WTC11 (cell line): ENCODE measurements at regions not wholly inside any gene's neighbourhood (a gene's known extent, or its start where the extent isn't known, plus 50 kb on each side); places are given as distances from the start of the nearest gene placed in this dataset.

Experiments used
- ATAC-seq: fragments of 200-7000 bp; cut with Tn5 transposase; 2 replicates; pipeline ENCODE4 v1.10.0; 2021; ENCODE audit warnings: mild to moderate bottlenecking, moderate library complexity
- CTCF ChIA-PET: fragments of 300-600 bp; sonication (Branson Sonifier 250); formaldehyde crosslinking; loops from one replicate; lab custom pipeline; 2021; ENCODE audit warnings: antibody characterized with exemption; lab: Charles Lee
- POLR2A ChIA-PET: fragments of 350-600 bp; sonication (Branson Sonifier 250); formaldehyde crosslinking; loops from one replicate; lab custom pipeline; 2021; ENCODE audit warnings: antibody characterized with exemption; lab: Charles Lee
- DNase-seq: peaks from one replicate; pipeline ENCODE4 v3.0.0; 2021; ENCODE audit warnings: low spot score
- H3K27ac Mint-ChIP-seq: 2 replicates; pipeline ENCODE4 v1.8.0; 2021; ENCODE audit warnings: mixed read lengths
- H3K27me3 Mint-ChIP-seq: 2 replicates; pipeline ENCODE4 v1.8.0; 2021; ENCODE audit warnings: low read depth, mild to moderate bottlenecking, moderate library complexity, mixed read lengths
- H3K36me3 Mint-ChIP-seq: 2 replicates; pipeline ENCODE4 v1.8.0; 2021; ENCODE audit warnings: mixed read lengths
- H3K4me1 Mint-ChIP-seq: 2 replicates; pipeline ENCODE4 v1.8.0; 2022; ENCODE audit warnings: mixed read lengths
- H3K4me3 Mint-ChIP-seq: 2 replicates; pipeline ENCODE4 v1.8.0; 2021; ENCODE audit warnings: mild to moderate bottlenecking, moderate library complexity, mixed read lengths
- H3K9me3 Mint-ChIP-seq: 2 replicates; pipeline ENCODE4 v1.8.0; 2021; ENCODE audit warnings: mixed read lengths
- ATF1 ChIP-seq: sonication (generic); formaldehyde crosslinking; IDR thresholded peaks from 2 replicates; pipeline ENCODE4 v1.8.1; 2023; ENCODE audit warnings: mild to moderate bottlenecking, moderate library complexity, missing genetic modification reagents
- CBFB ChIP-seq: sonication (generic); formaldehyde crosslinking; IDR thresholded peaks from 2 replicates; pipeline ENCODE4 v1.8.1; 2022; ENCODE audit warnings: mild to moderate bottlenecking, low read depth, missing genetic modification reagents
- ELF4 ChIP-seq: sonication (generic); formaldehyde crosslinking; IDR thresholded peaks from 2 replicates; pipeline ENCODE4 v1.8.1; 2022; ENCODE audit warnings: low read depth, mild to moderate bottlenecking, moderate library complexity, missing genetic modification reagents
- EMX1 ChIP-seq: fragments of 250-450 bp; sonication (Bioruptor Pico); IDR thresholded peaks from 2 replicates; pipeline ENCODE4 v1.8.0; 2021; ENCODE audit warnings: mild to moderate bottlenecking
- FOXK1 ChIP-seq: sonication (generic); formaldehyde crosslinking; IDR thresholded peaks from 2 replicates; pipeline ENCODE4 v1.8.0; 2022; ENCODE audit warnings: mild to moderate bottlenecking, moderate library complexity, missing genetic modification reagents
- MYBL2 ChIP-seq: sonication (generic); formaldehyde crosslinking; IDR thresholded peaks from 2 replicates; pipeline ENCODE4 v1.8.1; 2023; ENCODE audit warnings: mild to moderate bottlenecking, moderate library complexity, missing genetic modification reagents
- NR1H2 ChIP-seq: sonication (generic); formaldehyde crosslinking; IDR thresholded peaks from 2 replicates; pipeline ENCODE4 v1.9.0; 2021; ENCODE audit warnings: mild to moderate bottlenecking, moderate library complexity, missing genetic modification reagents
- OVOL2 ChIP-seq: fragments of 250-450 bp; sonication (Bioruptor Pico); IDR thresholded peaks from 2 replicates; pipeline ENCODE4 v1.9.0; 2021; ENCODE audit warnings: mild to moderate bottlenecking, borderline replicate concordance
- RELA ChIP-seq: sonication (generic); formaldehyde crosslinking; IDR thresholded peaks from 2 replicates; pipeline ENCODE4 v1.8.1; 2022; ENCODE audit warnings: missing genetic modification reagents, mild to moderate bottlenecking, borderline replicate concordance
- TEAD4 ChIP-seq: sonication (generic); formaldehyde crosslinking; IDR thresholded peaks from 2 replicates; pipeline ENCODE4 v1.8.0; 2022; ENCODE audit warnings: mild to moderate bottlenecking, missing genetic modification reagents
- TP53 ChIP-seq: sonication (generic); formaldehyde crosslinking; IDR thresholded peaks from 2 replicates; pipeline ENCODE4 v1.8.1; 2023; ENCODE audit warnings: mild to moderate bottlenecking, missing genetic modification reagents
- ZBTB21 ChIP-seq: sonication (generic); formaldehyde crosslinking; IDR thresholded peaks from 2 replicates; pipeline ENCODE4 v1.8.1; 2023; ENCODE audit warnings: mild to moderate bottlenecking, missing genetic modification reagents, borderline replicate concordance
- ZNF121 ChIP-seq: sonication (generic); formaldehyde crosslinking; IDR thresholded peaks from 2 replicates; pipeline ENCODE4 v1.8.0; 2023; ENCODE audit warnings: missing genetic modification reagents
- ZNF219 ChIP-seq: sonication (generic); formaldehyde crosslinking; IDR thresholded peaks from 2 replicates; pipeline ENCODE4 v1.8.0; 2023; ENCODE audit warnings: missing genetic modification reagents, mild to moderate bottlenecking, borderline replicate concordance
- ZNF396 ChIP-seq: fragments of 250-450 bp; sonication (Bioruptor Pico); IDR thresholded peaks from 2 replicates; pipeline ENCODE4 v1.8.0; 2021; ENCODE audit warnings: mild to moderate bottlenecking, moderate library complexity, borderline replicate concordance
- TF ChIP-seq, protein P1 (sequence below): sonication (generic); formaldehyde crosslinking; IDR thresholded peaks from 2 replicates; pipeline ENCODE4 v1.8.0; 2022; ENCODE audit warnings: mild to moderate bottlenecking, missing genetic modification reagents
- TF ChIP-seq, protein P2 (sequence below): sonication (generic); formaldehyde crosslinking; IDR thresholded peaks from 2 replicates; pipeline ENCODE4 v1.8.0; 2022; ENCODE audit warnings: mild to moderate bottlenecking, missing genetic modification reagents
- TF ChIP-seq, protein P3 (sequence below): sonication (generic); formaldehyde crosslinking; IDR thresholded peaks from 2 replicates; pipeline ENCODE4 v1.8.0; 2023; ENCODE audit warnings: missing genetic modification reagents
- TF ChIP-seq, protein P4 (sequence below): sonication (generic); formaldehyde crosslinking; IDR thresholded peaks from 2 replicates; pipeline ENCODE4 v1.8.1; 2023; ENCODE audit warnings: mild to moderate bottlenecking, missing genetic modification reagents, moderate library complexity
- TF ChIP-seq, protein P5 (sequence below): sonication (generic); formaldehyde crosslinking; IDR thresholded peaks from 2 replicates; pipeline ENCODE4 v1.8.0; 2023; ENCODE audit warnings: missing genetic modification reagents, mild to moderate bottlenecking, borderline replicate concordance
- TF ChIP-seq, protein P6 (sequence below): sonication (generic); formaldehyde crosslinking; IDR thresholded peaks from 2 replicates; pipeline ENCODE4 v1.8.1; 2023; ENCODE audit warnings: mild to moderate bottlenecking, missing genetic modification reagents
- TF ChIP-seq, protein P7 (sequence below): fragments of 250-450 bp; sonication (Bioruptor Pico); IDR thresholded peaks from 2 replicates; pipeline ENCODE4 v1.9.0; 2021; ENCODE audit warnings: mild to moderate bottlenecking
- TF ChIP-seq, protein P8 (sequence below): sonication (generic); formaldehyde crosslinking; IDR thresholded peaks from 2 replicates; pipeline ENCODE4 v1.8.1; 2022; ENCODE audit warnings: mild to moderate bottlenecking, missing genetic modification reagents, moderate library complexity, borderline replicate concordance

DNA sequence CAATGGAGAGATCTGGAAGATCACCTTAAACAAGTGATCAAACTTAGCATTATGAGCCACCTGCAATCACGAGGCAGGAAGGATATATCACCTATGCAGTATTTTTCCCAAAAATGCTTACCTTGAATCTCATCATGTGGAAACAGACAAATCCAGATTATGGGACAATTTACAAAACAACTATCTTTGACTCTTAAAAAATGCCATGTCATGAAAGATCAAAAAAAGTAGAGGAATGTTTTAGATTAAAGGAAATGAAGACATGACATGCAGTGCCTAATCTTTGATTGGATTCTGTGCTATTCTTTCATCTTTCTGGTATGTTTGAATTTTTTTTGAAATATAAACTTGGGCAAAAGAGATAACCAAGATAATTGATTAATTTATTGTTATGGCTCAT is 95.9 kb downstream of the KPNA2 start:
- ChIA-PET CTCF (no interaction called here), POLR2A (no interaction called here)
- ATAC-seq (no peak), DNase-seq (no peak)
- no peak overlapping the region for H3K4me3 Mint-ChIP-seq
- no peaks in the 10 kb centered on the region for H3K27me3 Mint-ChIP-seq
- TF ChIP-seq, protein P1, sequence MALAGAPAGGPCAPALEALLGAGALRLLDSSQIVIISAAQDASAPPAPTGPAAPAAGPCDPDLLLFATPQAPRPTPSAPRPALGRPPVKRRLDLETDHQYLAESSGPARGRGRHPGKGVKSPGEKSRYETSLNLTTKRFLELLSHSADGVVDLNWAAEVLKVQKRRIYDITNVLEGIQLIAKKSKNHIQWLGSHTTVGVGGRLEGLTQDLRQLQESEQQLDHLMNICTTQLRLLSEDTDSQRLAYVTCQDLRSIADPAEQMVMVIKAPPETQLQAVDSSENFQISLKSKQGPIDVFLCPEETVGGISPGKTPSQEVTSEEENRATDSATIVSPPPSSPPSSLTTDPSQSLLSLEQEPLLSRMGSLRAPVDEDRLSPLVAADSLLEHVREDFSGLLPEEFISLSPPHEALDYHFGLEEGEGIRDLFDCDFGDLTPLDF: no peak
- TF ChIP-seq ZNF219: no peak
- TF ChIP-seq, protein P2, sequence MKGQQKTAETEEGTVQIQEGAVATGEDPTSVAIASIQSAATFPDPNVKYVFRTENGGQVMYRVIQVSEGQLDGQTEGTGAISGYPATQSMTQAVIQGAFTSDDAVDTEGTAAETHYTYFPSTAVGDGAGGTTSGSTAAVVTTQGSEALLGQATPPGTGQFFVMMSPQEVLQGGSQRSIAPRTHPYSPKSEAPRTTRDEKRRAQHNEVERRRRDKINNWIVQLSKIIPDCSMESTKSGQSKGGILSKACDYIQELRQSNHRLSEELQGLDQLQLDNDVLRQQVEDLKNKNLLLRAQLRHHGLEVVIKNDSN (CRISPR knock-in tag): no peak
- no peak for TF ChIP-seq NR1H2
- TF ChIP-seq, protein P3, sequence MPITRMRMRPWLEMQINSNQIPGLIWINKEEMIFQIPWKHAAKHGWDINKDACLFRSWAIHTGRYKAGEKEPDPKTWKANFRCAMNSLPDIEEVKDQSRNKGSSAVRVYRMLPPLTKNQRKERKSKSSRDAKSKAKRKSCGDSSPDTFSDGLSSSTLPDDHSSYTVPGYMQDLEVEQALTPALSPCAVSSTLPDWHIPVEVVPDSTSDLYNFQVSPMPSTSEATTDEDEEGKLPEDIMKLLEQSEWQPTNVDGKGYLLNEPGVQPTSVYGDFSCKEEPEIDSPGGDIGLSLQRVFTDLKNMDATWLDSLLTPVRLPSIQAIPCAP (CRISPR knock-in tag): no peak
- no peak for TF ChIP-seq ZNF396 (CRISPR knock-in tag)
- TF ChIP-seq RELA (CRISPR knock-in tag): no peak
- TF ChIP-seq ZBTB21 (CRISPR knock-in tag): no peak
- no peak for TF ChIP-seq MYBL2 (CRISPR knock-in tag)
- TF ChIP-seq, protein P4, sequence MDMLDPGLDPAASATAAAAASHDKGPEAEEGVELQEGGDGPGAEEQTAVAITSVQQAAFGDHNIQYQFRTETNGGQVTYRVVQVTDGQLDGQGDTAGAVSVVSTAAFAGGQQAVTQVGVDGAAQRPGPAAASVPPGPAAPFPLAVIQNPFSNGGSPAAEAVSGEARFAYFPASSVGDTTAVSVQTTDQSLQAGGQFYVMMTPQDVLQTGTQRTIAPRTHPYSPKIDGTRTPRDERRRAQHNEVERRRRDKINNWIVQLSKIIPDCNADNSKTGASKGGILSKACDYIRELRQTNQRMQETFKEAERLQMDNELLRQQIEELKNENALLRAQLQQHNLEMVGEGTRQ (CRISPR knock-in tag): no peak
- TF ChIP-seq, protein P5, sequence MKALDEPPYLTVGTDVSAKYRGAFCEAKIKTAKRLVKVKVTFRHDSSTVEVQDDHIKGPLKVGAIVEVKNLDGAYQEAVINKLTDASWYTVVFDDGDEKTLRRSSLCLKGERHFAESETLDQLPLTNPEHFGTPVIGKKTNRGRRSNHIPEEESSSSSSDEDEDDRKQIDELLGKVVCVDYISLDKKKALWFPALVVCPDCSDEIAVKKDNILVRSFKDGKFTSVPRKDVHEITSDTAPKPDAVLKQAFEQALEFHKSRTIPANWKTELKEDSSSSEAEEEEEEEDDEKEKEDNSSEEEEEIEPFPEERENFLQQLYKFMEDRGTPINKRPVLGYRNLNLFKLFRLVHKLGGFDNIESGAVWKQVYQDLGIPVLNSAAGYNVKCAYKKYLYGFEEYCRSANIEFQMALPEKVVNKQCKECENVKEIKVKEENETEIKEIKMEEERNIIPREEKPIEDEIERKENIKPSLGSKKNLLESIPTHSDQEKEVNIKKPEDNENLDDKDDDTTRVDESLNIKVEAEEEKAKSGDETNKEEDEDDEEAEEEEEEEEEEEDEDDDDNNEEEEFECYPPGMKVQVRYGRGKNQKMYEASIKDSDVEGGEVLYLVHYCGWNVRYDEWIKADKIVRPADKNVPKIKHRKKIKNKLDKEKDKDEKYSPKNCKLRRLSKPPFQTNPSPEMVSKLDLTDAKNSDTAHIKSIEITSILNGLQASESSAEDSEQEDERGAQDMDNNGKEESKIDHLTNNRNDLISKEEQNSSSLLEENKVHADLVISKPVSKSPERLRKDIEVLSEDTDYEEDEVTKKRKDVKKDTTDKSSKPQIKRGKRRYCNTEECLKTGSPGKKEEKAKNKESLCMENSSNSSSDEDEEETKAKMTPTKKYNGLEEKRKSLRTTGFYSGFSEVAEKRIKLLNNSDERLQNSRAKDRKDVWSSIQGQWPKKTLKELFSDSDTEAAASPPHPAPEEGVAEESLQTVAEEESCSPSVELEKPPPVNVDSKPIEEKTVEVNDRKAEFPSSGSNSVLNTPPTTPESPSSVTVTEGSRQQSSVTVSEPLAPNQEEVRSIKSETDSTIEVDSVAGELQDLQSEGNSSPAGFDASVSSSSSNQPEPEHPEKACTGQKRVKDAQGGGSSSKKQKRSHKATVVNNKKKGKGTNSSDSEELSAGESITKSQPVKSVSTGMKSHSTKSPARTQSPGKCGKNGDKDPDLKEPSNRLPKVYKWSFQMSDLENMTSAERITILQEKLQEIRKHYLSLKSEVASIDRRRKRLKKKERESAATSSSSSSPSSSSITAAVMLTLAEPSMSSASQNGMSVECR (CRISPR knock-in tag): no peak
- no peak for TF ChIP-seq OVOL2 (CRISPR knock-in tag)
- TF ChIP-seq, protein P6, sequence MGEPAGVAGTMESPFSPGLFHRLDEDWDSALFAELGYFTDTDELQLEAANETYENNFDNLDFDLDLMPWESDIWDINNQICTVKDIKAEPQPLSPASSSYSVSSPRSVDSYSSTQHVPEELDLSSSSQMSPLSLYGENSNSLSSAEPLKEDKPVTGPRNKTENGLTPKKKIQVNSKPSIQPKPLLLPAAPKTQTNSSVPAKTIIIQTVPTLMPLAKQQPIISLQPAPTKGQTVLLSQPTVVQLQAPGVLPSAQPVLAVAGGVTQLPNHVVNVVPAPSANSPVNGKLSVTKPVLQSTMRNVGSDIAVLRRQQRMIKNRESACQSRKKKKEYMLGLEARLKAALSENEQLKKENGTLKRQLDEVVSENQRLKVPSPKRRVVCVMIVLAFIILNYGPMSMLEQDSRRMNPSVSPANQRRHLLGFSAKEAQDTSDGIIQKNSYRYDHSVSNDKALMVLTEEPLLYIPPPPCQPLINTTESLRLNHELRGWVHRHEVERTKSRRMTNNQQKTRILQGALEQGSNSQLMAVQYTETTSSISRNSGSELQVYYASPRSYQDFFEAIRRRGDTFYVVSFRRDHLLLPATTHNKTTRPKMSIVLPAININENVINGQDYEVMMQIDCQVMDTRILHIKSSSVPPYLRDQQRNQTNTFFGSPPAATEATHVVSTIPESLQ (CRISPR knock-in tag): no peak
- no peak for TF ChIP-seq FOXK1
- peaks cover 11% of the 10 kb centered on the region for H3K4me1 Mint-ChIP-seq
- H3K36me3 Mint-ChIP-seq: no peaks in the 10 kb centered on the region
- no peaks in the 10 kb centered on the region for H3K9me3 Mint-ChIP-seq
- H3K27ac Mint-ChIP-seq: no peak overlapping the region

DNA sequence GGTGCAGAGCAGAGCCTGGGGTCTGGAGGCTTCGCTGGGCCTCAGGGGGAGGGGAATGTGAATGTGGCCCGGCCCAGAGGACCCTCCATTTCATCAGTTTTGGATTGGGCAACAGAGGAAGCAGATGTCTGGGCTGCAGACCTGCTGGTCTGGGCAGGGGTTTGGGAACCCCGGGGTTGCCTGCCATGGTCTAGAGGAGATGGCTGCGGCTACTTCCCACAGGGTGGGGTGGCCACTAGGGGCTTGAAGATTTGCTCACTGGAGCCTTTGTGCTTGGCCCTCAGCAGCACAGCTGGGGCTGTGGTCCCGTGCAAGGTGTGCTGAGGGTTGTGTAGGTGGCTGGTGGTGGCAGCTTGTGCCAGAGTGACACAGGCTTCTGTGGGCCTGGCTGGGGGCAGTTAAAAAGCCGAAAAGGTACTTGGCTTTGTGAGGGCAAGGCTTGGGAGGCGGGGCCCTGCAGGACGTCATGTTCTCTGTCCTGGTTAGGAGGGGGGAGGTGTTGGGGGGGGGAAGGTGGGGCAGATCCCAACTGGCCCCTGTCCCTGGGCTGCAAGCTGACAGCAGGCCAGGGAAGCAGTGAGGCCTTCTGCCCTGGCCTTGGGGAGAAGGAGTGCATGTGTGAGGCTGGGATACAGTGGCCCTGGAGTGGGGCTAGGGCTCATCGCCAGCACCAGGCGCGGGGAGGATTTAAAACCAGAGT is 98.0 kb downstream of the KPNA2 start:
- peaks cover 11% of the 10 kb centered on the region for H3K4me1 Mint-ChIP-seq
- ChIA-PET POLR2A (no interaction called here), CTCF (no interaction called here)

More for the DNA sequence above, 98.0 kb downstream of the KPNA2 start:
- Mint-ChIP-seq H3K27ac (peak overlapping the region; percentile 65; the same call in 1 of the 2 replicates), H3K9me3 (no peaks in the 10 kb centered on the region), H3K4me3 (no peak overlapping the region), H3K36me3 (no peaks in the 10 kb centered on the region), H3K27me3 (no peaks in the 10 kb centered on the region)
- ATAC-seq (peak; percentile 98), DNase-seq (peak; percentile 41)
- no peak for TF ChIP-seq MYBL2 (CRISPR knock-in tag)
- no peak for TF ChIP-seq ELF4 (CRISPR knock-in tag)
- TF ChIP-seq, protein P7, sequence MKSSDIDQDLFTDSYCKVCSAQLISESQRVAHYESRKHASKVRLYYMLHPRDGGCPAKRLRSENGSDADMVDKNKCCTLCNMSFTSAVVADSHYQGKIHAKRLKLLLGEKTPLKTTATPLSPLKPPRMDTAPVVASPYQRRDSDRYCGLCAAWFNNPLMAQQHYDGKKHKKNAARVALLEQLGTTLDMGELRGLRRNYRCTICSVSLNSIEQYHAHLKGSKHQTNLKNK: no peak
- TF ChIP-seq, protein P8, sequence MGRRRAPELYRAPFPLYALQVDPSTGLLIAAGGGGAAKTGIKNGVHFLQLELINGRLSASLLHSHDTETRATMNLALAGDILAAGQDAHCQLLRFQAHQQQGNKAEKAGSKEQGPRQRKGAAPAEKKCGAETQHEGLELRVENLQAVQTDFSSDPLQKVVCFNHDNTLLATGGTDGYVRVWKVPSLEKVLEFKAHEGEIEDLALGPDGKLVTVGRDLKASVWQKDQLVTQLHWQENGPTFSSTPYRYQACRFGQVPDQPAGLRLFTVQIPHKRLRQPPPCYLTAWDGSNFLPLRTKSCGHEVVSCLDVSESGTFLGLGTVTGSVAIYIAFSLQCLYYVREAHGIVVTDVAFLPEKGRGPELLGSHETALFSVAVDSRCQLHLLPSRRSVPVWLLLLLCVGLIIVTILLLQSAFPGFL (CRISPR knock-in tag): no peak
- no peak for TF ChIP-seq OVOL2 (CRISPR knock-in tag)
- TF ChIP-seq TP53: no peak; the same call in 1 of the 2 replicates
- TF ChIP-seq ZNF121: no peak
- TF ChIP-seq ZNF219: no peak
- no peak for TF ChIP-seq EMX1 (CRISPR knock-in tag)
- no peak for TF ChIP-seq ATF1
- no peak for TF ChIP-seq CBFB (CRISPR knock-in tag)
- TF ChIP-seq TEAD4 (CRISPR knock-in tag): no peak
